ENCODE measurements at regions not wholly inside any gene's neighbourhood (a gene's known extent, or its start where the extent isn't known, plus 50 kb on each side); places are given as distances from the start of the nearest gene placed in this dataset.
A peak's percentile ranks its signal among the peaks of the same experiment; 100 is the strongest.
"Not testable (repeated sequence)": the region's sequence is repeated elsewhere in the genome, so short reads cannot be mapped to it uniquely, and the experiment has no call there.

DNA sequence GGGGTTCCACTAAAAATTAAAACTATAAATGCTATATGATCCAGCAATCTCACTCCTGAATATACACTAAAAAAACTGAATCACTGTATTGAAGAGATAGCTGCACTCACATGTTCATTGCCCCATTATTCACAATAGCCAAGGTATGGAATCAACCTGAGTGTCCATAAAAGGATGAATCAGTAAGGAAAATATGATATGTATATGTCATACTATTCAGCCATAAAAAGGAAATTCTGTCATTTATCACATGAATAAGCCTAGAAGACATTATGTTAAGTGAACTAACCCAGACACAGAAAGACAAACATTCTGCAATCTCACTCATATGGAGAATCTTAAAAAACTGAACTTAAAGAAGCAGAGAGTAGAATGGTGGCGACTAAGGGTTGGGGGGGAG is 1376.2 kb upstream of the CDH9 start:
- no peaks in the 10 kb centered on the region for H3K4me1 Mint-ChIP-seq
- H3K9me3 Mint-ChIP-seq = peaks cover 29% of the 10 kb centered on the region
- no peaks in the 10 kb centered on the region for H3K27me3 Mint-ChIP-seq
- ATAC-seq (replicated peaks; ENCODE audit: extremely low read depth, poor library complexity, severe bottlenecking) (no peak), DNase-seq (ENCODE audit: low spot score in 2 of 2) (no peak)
- no peak overlapping the region for H3K27ac Mint-ChIP-seq (ENCODE audit: low read depth)
- no peak overlapping the region for H3K4me3 Mint-ChIP-seq
- no peaks in the 10 kb centered on the region for H3K36me3 Mint-ChIP-seq (ENCODE audit: insufficient read depth)

DNA sequence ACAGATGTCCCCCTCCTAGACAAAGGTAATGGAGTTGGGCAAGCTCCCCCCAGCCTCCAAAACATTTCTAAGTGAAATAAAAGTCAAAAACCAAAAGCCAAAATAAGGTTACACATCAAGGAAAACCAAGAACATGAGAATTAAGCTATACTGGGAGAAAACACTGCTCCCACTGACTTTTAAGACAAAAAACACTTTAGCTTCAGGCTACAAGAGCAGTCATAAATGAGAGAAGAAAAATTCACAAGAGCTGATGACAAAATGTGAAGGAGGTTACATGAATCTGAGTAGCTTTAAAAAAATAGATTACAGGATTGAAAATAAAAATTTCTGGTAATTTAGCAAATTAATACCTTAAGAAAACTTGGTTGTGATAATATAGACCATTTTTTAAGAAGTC is 1370.3 kb upstream of the CDH9 start:
- ATAC-seq (replicated peaks; ENCODE audit: extremely low read depth, poor library complexity, severe bottlenecking) (no peak), DNase-seq (ENCODE audit: low spot score in 2 of 2) (no peak)
- H3K9me3 Mint-ChIP-seq = peaks cover 13% of the 10 kb centered on the region
- no peak overlapping the region for H3K27ac Mint-ChIP-seq (ENCODE audit: low read depth)
- H3K36me3 Mint-ChIP-seq (ENCODE audit: insufficient read depth) = no peaks in the 10 kb centered on the region
- H3K27me3 Mint-ChIP-seq = no peaks in the 10 kb centered on the region
- no peaks in the 10 kb centered on the region for H3K4me1 Mint-ChIP-seq
- no peak overlapping the region for H3K4me3 Mint-ChIP-seq

- no peaks in the 10 kb centered on the region for H3K27me3 Mint-ChIP-seq
These were observed 1369.8 kb upstream of the CDH9 start for GRCh38 chr5:28408186-28408585.

DNA sequence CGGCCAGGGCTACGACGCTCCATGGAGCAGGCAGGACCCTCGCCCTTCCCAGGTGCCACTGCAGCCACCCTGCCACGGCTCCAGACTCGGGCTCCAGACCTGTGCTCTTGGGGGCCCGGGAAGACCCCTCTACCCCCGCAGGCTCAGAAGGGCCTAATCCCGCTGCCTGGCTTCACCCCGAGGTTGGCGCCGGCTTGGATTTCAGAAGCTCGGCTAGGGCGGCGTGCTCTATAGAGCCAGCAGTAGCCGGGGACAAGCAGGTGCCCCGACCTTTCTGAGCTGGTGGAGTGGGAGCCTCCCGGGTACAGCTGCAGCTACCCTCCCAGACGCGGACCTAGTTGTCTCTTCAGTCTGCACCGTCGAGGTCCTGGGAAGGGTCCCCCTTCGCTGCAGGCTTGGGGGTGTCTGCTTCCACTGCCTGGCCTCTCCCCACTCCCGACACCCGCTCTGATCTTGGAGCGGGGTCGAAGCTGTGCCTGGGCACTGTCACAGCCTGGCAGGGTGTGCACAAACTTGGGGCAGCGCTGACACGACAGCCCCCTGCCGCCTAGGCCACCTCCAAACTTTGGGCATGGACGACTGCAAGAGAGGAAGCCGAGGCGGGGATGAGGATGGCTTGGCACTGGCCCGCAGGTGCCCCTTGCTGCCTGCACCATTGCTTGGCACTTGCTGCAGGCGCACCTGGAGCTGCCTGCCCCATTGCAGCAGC is 1366.1 kb upstream of the CDH9 start:
- no peaks in the 10 kb centered on the region for H3K4me1 Mint-ChIP-seq
- H3K4me3 Mint-ChIP-seq = no peak overlapping the region
- no peak overlapping the region for H3K27ac Mint-ChIP-seq (ENCODE audit: low read depth)
- DNase-seq (ENCODE audit: low spot score in 2 of 2) (no peak), ATAC-seq (replicated peaks; ENCODE audit: extremely low read depth, poor library complexity, severe bottlenecking) (peak; percentile 14)
- peaks cover 11% of the 10 kb centered on the region for H3K9me3 Mint-ChIP-seq
- H3K36me3 Mint-ChIP-seq (ENCODE audit: insufficient read depth) = no peaks in the 10 kb centered on the region
- H3K27me3 Mint-ChIP-seq = no peaks in the 10 kb centered on the region

More at GRCh38 chr5:28408186-28408585, 1369.8 kb upstream of the CDH9 start:
- H3K27ac Mint-ChIP-seq (ENCODE audit: low read depth) = no peak overlapping the region
- no peaks in the 10 kb centered on the region for H3K4me1 Mint-ChIP-seq
- no peaks in the 10 kb centered on the region for H3K36me3 Mint-ChIP-seq (ENCODE audit: insufficient read depth)
- no peak overlapping the region for H3K4me3 Mint-ChIP-seq
- no peak for DNase-seq (ENCODE audit: low spot score in 2 of 2)
- no peak for ATAC-seq (replicated peaks; ENCODE audit: extremely low read depth, poor library complexity, severe bottlenecking)
- H3K9me3 Mint-ChIP-seq = peaks cover 10% of the 10 kb centered on the region

DNA sequence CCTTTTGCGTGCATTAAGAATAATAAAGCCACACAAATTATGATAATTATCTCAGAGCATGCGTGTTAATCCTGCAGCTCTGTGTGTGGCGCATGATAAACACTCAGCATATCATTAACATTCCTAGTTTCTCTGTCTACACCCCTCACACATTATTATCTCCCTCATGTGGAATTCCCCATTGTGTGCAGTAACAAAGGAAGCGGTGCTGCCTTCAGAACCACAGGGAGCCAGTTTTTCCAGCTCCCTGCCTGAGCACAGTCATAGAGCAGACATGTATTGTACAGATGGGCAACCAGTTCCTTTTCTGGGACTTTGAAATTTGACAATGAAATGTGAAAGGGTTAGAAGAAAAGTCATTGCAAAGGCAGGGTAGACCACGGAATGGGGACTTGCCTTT is 1365.5 kb upstream of the CDH9 start:
- Mint-ChIP-seq H3K36me3 (ENCODE audit: insufficient read depth) (no peaks in the 10 kb centered on the region), H3K4me1 (no peaks in the 10 kb centered on the region), H3K27ac (ENCODE audit: low read depth) (no peak overlapping the region), H3K9me3 (peaks cover 11% of the 10 kb centered on the region), H3K4me3 (no peak overlapping the region), H3K27me3 (no peaks in the 10 kb centered on the region)
- ATAC-seq (replicated peaks; ENCODE audit: extremely low read depth, poor library complexity, severe bottlenecking) (no peak), DNase-seq (ENCODE audit: low spot score in 2 of 2) (no peak)

DNA sequence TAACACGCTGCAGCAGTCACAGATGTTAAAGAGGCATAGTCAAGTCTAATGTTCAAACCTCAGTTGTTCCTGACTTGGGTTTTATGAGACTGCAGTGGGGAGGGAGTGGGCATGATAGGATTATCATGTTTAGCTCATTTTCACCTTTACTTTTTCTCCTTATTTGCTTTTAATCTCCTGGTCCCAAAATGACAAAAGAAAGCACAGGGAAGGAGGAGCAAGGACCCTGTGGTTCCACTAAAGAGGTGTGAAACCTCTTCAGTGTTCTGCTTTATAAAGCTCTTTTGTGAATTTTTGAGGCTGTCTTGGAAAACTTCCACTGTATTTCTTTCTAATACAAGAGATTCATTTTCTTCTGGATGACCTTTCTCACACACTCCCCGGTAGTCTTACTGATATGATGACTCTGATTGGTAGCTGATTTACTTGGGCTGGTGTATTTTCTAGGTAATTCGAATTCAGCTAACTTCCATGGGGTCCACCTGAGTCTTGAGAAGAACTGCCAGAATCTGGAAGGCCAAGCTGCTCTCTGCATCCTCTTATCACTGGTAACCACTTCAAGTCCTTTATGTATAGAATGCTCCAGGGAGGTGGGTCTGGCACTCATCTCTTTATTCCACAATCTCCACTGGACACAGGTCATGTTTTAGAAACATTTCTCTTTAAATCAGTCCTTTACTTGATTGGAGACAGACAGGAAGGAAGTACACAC is 1364.4 kb upstream of the CDH9 start:
- Mint-ChIP-seq H3K27me3 (no peaks in the 10 kb centered on the region), H3K4me3 (no peak overlapping the region), H3K9me3 (peaks cover 20% of the 10 kb centered on the region), H3K36me3 (ENCODE audit: insufficient read depth) (no peaks in the 10 kb centered on the region), H3K4me1 (no peaks in the 10 kb centered on the region), H3K27ac (ENCODE audit: low read depth) (no peak overlapping the region)
- DNase-seq (ENCODE audit: low spot score in 2 of 2) (no peak), ATAC-seq (replicated peaks; ENCODE audit: extremely low read depth, poor library complexity, severe bottlenecking) (no peak)

- ATAC-seq (replicated peaks; ENCODE audit: extremely low read depth, poor library complexity, severe bottlenecking) (no peak), DNase-seq (ENCODE audit: low spot score in 2 of 2) (no peak)
- Mint-ChIP-seq H3K27me3 (no peaks in the 10 kb centered on the region), H3K27ac (ENCODE audit: low read depth) (no peak overlapping the region), H3K4me1 (no peaks in the 10 kb centered on the region), H3K36me3 (ENCODE audit: insufficient read depth) (no peaks in the 10 kb centered on the region), H3K9me3 (peaks cover 24% of the 10 kb centered on the region), H3K4me3 (no peak overlapping the region)
These were observed 1361.7 kb upstream of the CDH9 start for GRCh38 chr5:28400076-28400475.

DNA sequence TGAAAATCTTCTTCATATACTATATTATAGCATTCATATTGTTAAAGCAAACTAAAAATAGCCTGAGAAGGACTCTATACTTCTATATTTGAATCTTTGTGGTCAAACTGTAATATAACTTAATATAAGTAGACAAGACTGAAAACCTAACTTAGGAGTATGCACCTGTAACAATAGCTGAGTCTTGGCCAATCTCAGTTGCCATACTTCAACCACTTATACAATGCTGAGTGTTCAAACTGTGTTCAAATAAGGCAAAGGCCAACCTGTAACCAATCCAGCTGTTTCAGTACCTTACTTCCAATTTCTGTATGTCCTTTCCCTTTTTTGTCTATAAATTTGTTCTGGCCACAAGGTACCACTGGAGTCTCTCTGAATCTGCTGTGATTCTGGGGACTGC is 1360.8 kb upstream of the CDH9 start:
- no peak for ATAC-seq (replicated peaks; ENCODE audit: extremely low read depth, poor library complexity, severe bottlenecking)
- Mint-ChIP-seq H3K36me3 (ENCODE audit: insufficient read depth) (no peaks in the 10 kb centered on the region), H3K4me3 (no peak overlapping the region), H3K9me3 (peaks cover 24% of the 10 kb centered on the region), H3K4me1 (no peaks in the 10 kb centered on the region), H3K27ac (ENCODE audit: low read depth) (no peak overlapping the region), H3K27me3 (no peaks in the 10 kb centered on the region)
- DNase-seq (ENCODE audit: low spot score in 2 of 2) = no peak

GRCh38 chr5:28398185-28398584 is 1359.8 kb upstream of the CDH9 start:
- H3K36me3 Mint-ChIP-seq (ENCODE audit: insufficient read depth) = no peaks in the 10 kb centered on the region

DNA sequence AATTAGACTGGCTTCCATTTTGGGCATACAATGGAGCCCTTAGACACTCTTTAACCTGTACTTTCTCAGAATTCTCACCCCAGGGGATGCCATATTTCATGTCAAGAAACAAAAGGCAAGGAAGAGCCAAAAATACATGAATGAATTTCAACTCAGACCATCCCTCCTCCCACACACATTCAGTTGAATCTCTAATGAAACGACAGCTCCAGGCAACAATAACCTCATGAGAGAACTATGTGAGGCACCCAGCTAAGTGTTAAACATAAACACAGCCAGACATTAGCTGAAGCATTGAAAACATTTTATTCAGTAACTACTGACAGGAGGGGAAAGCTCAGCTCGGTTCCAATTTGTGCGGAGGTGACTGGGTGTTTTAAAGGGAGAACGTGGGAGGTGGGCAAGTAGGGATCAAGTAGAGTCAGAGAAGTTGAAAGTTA is 1359.1 kb upstream of the CDH9 start:
- ATAC-seq (replicated peaks; ENCODE audit: extremely low read depth, poor library complexity, severe bottlenecking) = no peak
- H3K36me3 Mint-ChIP-seq (ENCODE audit: insufficient read depth) = no peaks in the 10 kb centered on the region
- no peak overlapping the region for H3K4me3 Mint-ChIP-seq
- no peaks in the 10 kb centered on the region for H3K4me1 Mint-ChIP-seq
- no peak for DNase-seq (ENCODE audit: low spot score in 2 of 2)
- peaks cover 18% of the 10 kb centered on the region for H3K9me3 Mint-ChIP-seq
- H3K27me3 Mint-ChIP-seq = no peaks in the 10 kb centered on the region
- no peak overlapping the region for H3K27ac Mint-ChIP-seq (ENCODE audit: low read depth)

More at GRCh38 chr5:28398185-28398584, 1359.8 kb upstream of the CDH9 start:
- no peak for ATAC-seq (replicated peaks; ENCODE audit: extremely low read depth, poor library complexity, severe bottlenecking)
- Mint-ChIP-seq H3K27ac (ENCODE audit: low read depth) (no peak overlapping the region), H3K9me3 (peaks cover 23% of the 10 kb centered on the region), H3K4me3 (no peak overlapping the region), H3K27me3 (no peaks in the 10 kb centered on the region), H3K4me1 (no peaks in the 10 kb centered on the region)
- DNase-seq (ENCODE audit: low spot score in 2 of 2) = no peak

DNA sequence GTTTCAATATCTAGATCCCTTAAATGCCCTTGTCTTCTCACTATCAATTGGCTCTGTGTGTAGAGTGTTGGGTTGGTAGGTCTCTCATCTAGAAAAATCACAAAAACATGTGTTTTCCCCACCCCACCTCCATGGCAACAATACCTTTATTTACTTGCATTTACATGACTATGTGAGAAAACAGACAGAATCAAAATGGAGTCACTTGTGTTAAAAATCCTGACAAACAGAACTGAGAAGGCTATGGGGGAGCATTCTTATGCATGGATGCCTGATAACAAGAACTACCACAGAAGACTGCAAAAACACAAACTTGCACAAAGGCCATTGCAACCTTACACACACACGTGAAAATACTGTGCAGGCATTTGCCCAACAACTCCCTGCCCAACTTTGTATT is 1352.9 kb upstream of the CDH9 start:
- ATAC-seq (replicated peaks; ENCODE audit: extremely low read depth, poor library complexity, severe bottlenecking) (no peak), DNase-seq (ENCODE audit: low spot score in 2 of 2) (no peak)
- Mint-ChIP-seq H3K36me3 (ENCODE audit: insufficient read depth) (no peaks in the 10 kb centered on the region), H3K27me3 (no peaks in the 10 kb centered on the region), H3K4me1 (no peaks in the 10 kb centered on the region), H3K9me3 (peaks cover 15% of the 10 kb centered on the region), H3K27ac (ENCODE audit: low read depth) (no peak overlapping the region), H3K4me3 (no peak overlapping the region)

DNA sequence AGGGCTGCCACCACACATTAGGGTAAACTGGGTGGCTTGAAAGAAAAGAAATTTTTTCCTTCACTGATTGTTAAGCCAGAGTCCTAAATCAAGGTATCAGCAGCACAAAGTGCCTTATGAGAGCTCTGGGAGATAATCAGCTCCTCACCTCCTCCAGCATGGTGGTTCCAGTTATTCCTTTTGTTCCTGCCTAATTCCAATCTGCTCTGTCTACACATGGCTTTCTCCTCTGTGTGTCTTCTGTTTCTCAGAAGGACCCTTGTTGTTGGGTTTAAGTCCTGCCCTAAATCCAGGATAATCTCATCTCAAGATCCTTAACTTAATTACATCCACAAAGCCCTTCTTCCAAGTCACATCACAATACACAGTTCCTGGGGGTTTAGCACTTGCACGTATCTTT is 1352.0 kb upstream of the CDH9 start:
- no peaks in the 10 kb centered on the region for H3K4me1 Mint-ChIP-seq
- ATAC-seq (replicated peaks; ENCODE audit: extremely low read depth, poor library complexity, severe bottlenecking) = no peak
- H3K4me3 Mint-ChIP-seq = no peak overlapping the region
- no peaks in the 10 kb centered on the region for H3K36me3 Mint-ChIP-seq (ENCODE audit: insufficient read depth)
- no peak for DNase-seq (ENCODE audit: low spot score in 2 of 2)
- H3K27me3 Mint-ChIP-seq = no peaks in the 10 kb centered on the region
- no peak overlapping the region for H3K27ac Mint-ChIP-seq (ENCODE audit: low read depth)
- H3K9me3 Mint-ChIP-seq = peaks cover 15% of the 10 kb centered on the region

GRCh38 chr5:28389727-28390126 is 1351.3 kb upstream of the CDH9 start:
- H3K36me3 Mint-ChIP-seq (ENCODE audit: insufficient read depth); H3K27me3 Mint-ChIP-seq; H3K27ac Mint-ChIP-seq (ENCODE audit: low read depth); DNase-seq (ENCODE audit: low spot score in 2 of 2); H3K4me3 Mint-ChIP-seq; ATAC-seq (replicated peaks; ENCODE audit: extremely low read depth, poor library complexity, severe bottlenecking); H3K4me1 Mint-ChIP-seq: not testable (repeated sequence)
- peaks cover 15% of the 10 kb centered on the region for H3K9me3 Mint-ChIP-seq
